GM19240 (cell line): ENCODE measurements at regions not wholly inside any gene's neighbourhood (a gene's known extent, or its start where the extent isn't known, plus 50 kb on each side); places are given as distances from the start of the nearest gene placed in this dataset.
"Not testable (repeated sequence)": the region's sequence is repeated elsewhere in the genome, so short reads cannot be mapped to it uniquely, and the experiment has no call there.

ENCODE experiments used
- DNase-seq: peaks from one replicate; pipeline ENCODE4 v3.0.0; 2011; ENCODE audit warnings: low spot score; ENCODE audit not compliant: insufficient read length

DNA sequence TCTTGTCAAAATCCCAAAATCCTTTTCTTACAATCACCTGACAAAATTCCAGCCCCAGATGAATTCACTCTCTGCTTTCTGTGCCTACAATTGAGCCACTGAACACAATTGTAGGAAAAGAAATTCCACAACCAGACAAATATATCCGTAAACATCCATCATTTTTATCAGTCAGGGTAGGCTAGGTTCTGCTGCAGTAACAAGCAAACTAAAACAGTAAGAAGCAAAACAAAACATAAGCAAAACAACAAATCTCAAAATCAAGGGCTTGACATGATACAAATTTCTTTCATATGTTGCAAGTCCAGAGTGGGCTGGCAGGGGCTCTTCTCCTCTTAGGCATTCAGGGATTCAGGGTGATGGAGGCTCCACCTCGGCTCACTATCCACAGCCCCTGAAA lies 114.2 kb upstream of the MAN2A1 start:
- no peak for DNase-seq

DNA sequence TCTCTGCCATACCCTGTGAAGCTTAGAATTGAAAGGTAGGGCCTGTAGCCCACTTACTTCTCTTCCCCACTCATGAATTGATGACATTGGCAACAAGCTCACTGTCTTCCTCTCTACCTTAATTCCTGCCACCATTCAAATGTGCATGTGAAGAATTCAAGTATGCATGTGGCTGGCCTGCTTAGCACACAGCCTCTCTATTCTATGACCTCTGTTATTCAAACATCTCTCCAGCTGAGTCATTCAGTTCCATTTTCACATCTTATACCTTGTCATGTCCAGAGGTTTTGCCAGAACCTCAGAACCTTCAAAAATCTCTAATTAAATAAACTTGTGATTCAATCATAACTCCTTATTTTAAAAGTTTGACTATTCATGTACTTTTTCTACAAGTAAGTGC lies 114.7 kb upstream of the MAN2A1 start:
- no peak for DNase-seq

DNA sequence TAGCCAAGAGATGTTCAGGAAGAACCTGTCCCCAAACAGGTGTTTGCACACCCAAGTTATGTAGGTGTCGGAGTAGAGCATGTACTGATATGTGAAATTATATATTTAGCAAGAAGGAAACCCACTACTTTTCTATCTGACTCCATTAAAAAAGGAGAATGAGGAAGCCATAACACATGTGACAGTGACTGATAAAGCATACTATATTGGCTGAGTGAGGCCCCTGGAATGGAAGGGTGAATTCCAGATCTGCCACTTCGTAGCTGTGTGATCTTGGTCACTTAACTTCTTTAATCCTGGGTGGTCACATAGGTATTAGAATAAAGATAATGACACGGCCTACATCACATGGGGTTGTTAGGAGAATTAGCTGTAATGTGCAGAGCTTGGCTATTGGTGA lies 116.0 kb upstream of the MAN2A1 start:
- DNase-seq: no peak

DNA sequence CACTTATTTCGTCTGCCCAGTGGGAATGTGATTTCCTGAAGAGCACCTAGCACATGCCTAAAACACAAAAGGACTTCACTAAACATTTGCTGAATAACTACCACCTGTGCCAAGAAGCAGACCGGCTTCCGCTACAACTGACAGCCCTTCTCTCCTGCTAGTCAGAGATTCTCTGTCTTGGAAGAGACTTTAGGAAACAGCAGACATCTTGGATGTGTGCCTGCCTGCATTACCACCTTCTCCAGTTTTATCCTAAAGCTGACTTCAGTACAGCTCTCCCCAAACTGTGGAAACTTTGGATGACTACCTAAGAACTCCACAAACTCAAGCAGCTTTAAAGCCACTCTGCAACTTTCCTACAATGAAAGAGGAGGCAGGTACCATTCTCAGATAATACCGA lies 116.5 kb upstream of the MAN2A1 start:
- DNase-seq: no peak

DNA sequence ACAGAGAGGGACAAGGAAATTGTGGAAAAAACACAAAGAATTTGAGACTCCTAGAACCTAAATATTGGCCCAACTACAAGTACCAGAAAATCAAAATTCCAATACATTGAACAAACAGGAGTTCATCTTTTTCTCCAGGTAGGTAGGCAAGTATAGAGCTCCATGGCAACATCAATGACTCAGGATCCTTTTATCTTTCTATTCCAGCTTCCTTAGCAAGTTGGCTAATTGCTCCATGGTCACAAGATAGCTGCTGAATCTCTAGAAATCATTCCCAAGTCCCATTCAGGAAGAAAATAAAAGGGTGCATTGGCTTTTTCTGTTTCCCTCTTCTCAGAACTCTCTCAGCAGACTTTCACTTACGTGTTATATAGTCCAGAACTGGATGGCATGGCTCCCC lies 117.9 kb upstream of the MAN2A1 start:
- no peak for DNase-seq

DNA sequence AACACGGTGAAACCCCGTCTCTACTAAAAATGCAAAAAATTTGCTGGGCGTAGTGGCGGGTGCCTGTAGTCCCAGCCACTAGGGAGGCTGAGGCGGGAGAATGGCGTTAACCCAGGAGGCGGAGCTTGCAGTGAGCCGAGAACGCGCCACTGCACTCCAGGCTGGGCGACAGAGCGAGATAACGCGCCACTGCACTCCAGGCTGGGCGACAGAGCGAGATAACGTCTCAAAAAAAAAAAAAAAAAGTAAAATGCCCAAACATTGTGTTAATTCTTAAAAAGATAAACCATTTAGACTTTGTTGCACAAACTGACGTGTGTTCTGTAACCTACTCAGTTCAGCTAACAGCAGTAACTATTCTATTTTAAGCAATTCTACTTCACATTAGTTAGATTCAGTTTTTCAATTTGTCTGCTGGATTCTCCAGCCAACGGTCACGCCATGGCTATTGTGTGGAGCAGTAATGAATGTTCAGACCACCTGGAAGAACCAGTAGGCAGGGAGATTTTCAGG lies 119.3 kb upstream of the MAN2A1 start:
- DNase-seq: no peak

DNA sequence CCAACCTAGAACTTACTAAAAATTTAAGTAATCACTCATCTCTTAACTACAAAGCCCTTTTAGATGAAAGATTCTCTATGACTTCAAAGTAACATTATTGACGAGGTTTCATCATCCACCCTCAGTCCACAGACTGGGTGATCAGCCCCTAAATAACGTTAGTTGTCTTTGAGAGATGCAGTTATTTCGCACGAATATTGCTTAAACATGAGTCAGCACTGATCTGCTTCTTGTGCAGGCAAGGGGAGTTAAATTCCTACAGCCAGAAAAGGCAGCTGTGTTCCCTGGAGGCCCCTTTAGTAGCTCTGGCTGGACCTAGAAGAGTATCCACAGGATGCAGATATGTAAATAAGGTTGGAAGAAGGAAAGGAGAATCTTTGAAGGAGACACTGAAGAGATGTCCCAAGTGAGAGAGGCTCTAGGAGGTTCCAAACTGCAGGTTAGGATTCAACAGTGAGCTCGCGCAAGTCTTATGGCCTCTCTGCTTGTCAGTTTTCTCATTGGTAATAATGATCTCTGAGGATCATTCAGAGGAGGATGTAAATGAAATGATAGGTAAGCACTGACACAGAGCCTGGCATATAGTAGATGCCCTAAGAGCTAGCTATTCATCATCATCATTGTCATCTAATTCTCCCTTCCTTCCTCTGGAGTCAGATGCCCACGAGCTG lies 122.2 kb upstream of the MAN2A1 start:
- no peak for DNase-seq

DNA sequence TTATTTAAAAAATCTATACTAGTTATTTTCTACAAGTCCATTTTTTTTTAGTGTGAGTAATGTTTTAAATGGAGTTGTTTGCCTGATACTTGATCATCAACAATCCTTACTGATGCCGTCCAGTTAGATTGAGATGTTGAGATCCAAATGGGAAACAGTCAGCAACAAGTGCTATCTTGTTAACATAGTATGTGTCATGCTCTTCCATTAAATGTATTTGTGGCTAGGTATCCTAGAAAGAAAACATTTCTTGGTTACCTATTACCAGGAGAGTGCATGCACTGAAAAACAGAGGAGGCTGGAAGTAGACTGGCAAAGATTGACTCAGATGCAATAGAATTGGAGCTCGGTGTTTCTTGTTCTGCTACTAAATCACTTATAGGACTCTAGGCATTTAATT lies 123.4 kb upstream of the MAN2A1 start:
- no peak for DNase-seq

DNA sequence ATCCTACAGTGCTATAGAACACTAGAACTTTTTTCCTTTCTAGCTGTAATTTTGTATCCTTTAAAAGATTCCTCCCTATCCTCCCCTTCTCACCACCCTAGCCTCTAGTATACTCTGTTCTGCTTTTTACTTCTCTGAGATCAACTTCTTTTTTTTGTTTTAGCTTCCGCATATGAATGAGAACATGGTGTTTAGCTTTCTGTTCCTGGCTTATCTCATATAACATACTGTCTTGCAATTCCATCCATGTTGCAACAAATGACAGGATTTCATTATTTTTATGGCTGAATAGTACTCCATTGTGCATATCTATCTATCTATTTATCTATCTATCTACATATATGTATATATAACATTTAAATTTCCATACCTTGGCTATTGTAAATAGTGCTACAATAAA lies 126.0 kb upstream of the MAN2A1 start:
- no peak for DNase-seq

DNA sequence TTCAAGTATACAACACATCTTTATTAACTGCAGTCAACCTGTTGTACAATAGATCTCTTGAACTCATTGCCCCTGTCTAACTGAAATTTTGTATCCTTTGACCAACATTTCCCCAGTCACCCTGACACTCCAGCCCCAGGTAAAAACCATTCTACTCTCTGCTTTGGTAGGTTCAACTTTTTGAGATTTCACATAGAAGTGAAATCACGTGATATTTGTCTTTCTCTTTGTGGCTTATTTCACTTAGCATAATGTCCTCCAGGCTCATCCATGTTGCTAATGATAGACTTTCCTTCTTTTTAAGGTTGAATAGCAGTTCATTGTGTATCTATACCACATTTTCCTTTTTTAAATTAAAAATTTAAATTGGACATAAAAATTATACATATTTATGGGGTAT lies 126.5 kb upstream of the MAN2A1 start:
- DNase-seq: no peak

DNA sequence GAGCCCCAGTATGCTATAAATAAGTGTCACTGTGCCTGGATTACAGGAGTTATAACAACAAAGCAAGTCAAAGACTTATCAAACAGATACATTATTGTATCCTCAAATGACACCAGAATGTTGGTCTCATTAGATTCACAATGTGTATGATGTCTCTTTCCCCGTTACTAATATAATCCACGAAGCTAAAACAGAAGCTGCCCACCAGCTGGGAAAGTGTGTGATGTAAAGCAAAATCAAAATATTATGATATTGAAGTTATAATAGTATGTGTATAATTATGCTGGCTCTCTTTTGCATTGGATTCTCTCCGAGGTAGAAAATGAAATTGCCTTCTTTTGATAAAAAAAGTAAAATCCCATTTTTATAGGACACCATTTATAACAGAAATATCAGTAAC lies 127.3 kb upstream of the MAN2A1 start:
- DNase-seq: no peak

DNA sequence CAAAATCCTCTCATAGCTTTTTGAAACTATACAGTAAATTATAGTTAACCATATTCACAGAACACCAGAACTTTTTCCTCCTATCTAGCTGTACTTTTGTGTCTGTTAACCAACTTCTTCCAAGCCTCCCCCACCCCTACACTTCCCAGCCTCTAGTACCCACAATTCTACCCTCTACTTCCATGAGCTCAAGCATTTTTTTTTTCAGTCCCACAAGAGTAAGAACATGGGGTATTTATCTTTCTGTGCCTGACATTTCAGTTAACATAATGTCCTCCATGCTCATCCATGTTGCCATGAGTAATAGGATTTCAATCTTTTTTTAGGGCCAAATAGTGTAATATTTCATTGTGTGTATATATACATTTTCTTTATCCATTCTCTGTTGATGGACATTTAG lies 128.3 kb upstream of the MAN2A1 start:
- no peak for DNase-seq

DNA sequence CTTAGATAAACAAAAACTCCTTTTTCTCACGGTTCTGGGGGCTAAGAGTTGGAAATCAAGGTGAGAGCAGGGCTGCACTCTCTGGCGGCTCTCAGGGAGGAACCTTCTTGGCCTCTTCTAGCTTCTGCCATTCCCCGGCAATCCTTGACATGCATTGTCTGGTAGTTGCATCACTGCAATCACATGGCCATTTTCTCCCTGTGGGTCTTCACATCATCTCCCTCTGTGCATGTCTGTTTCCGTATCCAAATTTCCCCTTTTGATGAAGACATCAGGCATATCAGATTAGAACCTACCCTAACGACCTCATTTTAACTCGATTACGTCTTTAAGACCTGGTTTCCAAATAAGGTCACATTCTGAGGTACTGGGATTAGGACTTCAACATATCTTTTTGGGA lies 129.2 kb upstream of the MAN2A1 start:
- no peak for DNase-seq

DNA sequence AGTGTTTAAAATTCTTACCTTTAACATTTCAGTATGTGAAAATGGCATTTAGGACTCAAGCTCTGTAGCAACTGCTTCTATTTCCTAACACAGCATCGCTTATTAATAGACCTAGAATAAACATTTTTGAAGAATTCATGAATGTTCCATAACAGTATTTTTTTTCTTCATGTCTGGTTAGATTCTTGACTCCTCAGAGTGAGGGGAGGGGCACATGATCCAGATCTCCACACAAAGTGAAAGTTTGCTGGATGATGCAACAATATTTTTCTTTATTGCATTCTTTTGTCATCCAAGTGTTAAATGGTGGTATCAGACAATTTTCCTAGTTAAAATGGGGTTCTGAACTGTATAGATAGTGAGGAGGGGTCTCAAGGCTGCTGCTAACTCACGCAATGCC lies 130.8 kb upstream of the MAN2A1 start:
- no peak for DNase-seq

DNA sequence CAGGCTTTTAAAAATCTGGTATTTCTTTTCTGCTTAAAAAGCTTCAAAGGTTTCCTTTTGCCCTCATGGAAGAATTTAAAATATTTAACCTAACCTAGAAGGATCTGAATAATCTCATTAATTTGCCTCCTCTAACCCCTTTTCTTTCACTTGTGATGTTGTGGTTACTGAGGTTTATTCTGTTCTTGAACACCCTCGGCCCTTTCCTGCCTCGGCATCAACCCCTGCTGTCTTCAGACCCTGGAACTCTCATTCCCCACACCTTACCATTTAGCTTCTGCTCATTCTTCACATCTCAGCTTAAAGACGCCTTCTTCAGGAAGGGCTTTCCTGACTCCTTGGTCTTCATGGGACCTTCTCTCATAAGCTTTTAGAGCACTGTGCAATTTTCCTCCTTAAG lies 131.4 kb upstream of the MAN2A1 start:
- DNase-seq: no peak

DNA sequence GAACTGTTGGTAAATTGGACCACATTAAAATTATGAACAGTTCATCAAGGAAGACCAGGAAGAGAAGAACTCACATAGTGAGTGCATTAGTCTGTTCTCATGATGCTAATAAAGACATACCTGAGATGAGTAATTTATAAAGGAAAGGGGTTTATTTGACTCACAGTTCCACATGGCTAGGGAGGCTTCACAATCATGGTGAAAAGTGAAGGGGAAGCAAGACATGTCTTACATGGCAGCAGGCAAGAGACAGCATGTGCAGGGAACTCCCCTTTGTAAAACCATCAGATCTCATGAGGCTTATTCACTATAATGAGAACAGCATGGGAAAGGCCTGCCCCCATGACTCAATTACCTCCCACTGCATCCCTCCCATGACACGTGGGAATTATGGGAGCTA lies 135.9 kb upstream of the MAN2A1 start:
- no peak for DNase-seq

DNA sequence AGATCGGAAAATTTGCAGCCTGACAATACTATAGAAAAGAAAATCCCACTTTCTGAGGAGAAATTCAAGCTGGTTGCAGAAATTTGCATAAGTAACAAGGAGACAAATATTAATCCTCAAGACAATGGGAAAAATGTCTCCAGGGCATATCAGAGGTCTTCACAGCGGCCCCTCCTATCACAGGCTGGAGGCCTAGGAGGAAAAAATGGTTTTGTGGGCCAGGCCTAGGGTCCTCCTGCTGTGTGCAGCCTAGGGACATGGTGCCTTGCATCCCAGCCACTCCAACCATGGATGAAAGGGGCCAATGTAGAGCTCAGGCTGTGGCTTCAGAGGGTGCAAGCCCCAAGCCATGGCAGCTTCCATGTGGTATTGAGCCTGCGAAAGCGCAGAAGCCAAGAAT lies 138.5 kb upstream of the MAN2A1 start:
- not testable (repeated sequence) for DNase-seq

DNA sequence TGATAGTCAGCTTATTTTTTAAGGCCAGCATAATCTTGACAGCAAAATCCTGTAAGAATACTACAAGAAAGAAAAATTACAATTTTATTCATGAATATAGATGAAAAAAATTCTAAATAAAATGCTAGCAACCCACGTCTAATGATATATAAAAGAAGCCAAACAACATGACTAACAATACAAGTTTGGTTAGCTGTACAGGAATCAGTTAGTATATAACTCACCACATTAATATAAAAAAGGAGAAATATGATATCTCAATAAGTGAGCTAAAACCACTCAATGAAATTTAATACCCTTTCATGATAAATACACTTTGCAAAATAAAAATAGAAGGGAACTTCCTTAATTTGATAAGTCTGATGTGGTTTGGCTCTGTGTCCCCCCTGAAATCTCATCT lies 139.7 kb upstream of the MAN2A1 start:
- no peak for DNase-seq

DNA sequence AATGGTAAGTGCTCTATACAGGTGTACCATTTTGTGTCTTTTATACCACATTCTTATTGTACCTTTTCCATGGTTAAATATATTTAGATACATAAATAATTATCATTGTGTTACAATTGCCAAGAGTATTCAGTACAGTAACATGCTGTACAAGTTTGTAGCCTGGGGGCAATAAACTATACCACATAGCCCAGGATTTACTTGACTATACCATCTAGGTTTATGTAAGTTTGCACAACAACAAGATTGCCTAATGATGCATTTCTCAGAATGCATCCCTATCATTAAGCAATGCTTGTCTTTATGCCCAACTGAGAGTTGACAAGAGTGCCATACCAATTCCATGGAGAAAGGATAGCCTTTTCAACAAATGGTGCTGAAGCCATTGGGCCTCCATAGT lies 136.7 kb upstream of the PJA2 start:
- DNase-seq: no peak

DNA sequence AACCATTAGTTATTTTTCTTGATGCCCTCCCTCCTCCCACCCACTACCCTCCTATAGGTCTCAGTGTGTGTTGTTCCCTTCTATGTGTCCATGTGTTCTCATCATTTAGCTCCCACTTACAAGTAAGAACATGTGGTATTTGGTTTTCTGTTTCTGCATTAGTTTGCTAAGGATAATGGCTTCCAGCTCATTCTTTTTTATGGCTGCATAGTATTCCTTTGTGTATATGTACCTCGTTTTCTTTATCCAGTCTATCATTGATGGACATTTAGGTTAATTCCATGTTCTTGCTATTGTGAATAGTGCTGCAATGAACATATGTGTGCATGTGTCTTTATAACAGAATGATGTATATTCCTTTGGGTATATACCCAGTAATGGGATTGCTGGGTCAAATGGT lies 135.1 kb upstream of the PJA2 start:
- DNase-seq: not testable (repeated sequence)

DNA sequence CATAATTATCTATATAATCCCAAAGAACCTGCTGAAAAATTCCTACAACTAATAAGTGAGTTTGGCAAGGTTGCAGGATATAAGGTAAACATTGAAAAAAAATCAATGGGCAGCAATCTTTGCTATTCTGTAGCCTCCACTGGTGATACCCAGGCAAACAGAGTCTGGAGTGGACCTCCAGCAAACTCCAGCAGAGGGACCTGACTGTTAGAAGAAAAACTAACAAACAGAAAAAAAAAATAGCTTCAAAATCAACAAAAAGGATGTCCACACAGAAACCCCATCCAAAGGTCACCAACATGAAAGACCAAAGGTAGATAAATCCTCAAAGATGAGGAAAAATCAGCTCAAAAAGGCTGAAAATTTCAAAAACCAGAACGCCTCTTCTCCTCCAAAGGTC lies 128.9 kb upstream of the PJA2 start:
- DNase-seq: not testable (repeated sequence)

DNA sequence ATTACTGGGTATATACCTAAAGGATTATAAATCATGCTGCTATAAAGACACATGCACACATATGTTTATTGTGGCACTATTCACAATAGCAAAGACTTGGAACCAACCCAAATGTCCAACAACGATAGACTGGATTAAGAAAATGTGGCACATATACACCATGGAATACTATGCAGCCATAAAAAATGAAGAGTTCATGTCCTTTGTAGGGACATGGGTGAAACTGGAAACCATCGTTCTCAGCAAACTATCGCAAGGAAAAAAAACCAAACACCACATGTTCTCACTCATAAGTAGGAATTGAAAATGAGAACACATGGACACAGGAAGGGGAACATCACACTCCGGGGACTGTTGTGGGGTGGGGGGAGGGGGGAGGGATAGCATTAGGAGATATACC lies 125.3 kb upstream of the PJA2 start:
- DNase-seq: not testable (repeated sequence)

DNA sequence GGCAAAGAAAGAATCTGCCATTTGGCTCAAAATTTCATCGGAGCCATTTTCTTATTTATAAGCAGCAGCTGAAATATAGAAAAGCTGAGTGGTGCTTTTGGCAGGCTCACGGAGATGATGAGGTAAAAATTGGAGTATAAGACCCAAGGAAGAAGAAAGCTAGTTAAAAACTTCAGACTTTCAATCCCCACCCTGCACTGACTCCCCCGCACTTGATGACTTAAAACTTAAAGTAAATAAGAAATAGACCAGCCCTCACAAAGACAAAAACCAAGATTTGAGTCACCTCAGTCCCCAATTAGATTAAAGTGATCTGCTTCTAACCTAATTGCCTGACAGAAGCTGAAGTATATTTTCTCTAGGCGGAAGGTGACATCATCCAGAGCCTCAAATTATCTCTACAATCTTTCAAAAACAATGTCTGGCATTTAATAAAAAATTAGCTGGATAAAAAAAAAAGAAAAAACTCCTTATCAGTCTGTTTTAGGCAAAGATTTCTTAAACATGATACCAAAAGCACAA lies 124.0 kb upstream of the PJA2 start:
- no peak for DNase-seq
